Neural cell (in vitro differentiated cells): ENCODE measurements at regions not wholly inside any gene's neighbourhood (a gene's known extent, or its start where the extent isn't known, plus 50 kb on each side); places are given as distances from the start of the nearest gene placed in this dataset.

ENCODE experiments used
- H2AFZ ChIP-seq: fragments of 200-600, 300-800 bp; sonication (generic), shearing (Covaris generic); 2 replicates; pipeline ENCODE4 v1.6.0; 2014; ENCODE audit warnings: low read depth, mild to moderate bottlenecking, antibody characterized with exemption, low read length, moderate library complexity
- H3F3A ChIP-seq: fragments of 200-600 bp; shearing (Covaris generic); 2 replicates; pipeline ENCODE4 v1.6.1; 2016; ENCODE audit warnings: mild to moderate bottlenecking, moderate library complexity, mixed read lengths, antibody characterized with exemption, low read length; ENCODE audit not compliant: insufficient read depth, poor library complexity, severe bottlenecking
- H3K27ac ChIP-seq: fragments of 200-600, 300-800 bp; sonication (generic), shearing (Covaris generic); 2 replicates; pipeline ENCODE4 v1.5.1; 2014; ENCODE audit warnings: mild to moderate bottlenecking, low read length, moderate library complexity
- H3K27me3 ChIP-seq: fragments of 300-800, 200-600 bp; sonication (generic), shearing (Covaris generic); 2 replicates; pipeline ENCODE4 v1.6.0; 2014; ENCODE audit warnings: mild to moderate bottlenecking, low read depth, low read length, moderate library complexity; ENCODE audit not compliant: insufficient read depth
- H3K36me3 ChIP-seq: fragments of 300-800, 200-600 bp; sonication (generic), shearing (Covaris generic); 2 replicates; pipeline ENCODE4 v1.5.1; 2014; ENCODE audit warnings: mild to moderate bottlenecking, antibody characterized with exemption, low read length, moderate library complexity; ENCODE audit not compliant: insufficient read depth
- H3K4me2 ChIP-seq: fragments of 300-800, 200-600 bp; sonication (generic), shearing (Covaris generic); 2 replicates; pipeline ENCODE4 v1.6.0; 2014; ENCODE audit warnings: mild to moderate bottlenecking, low read length
- H3K4me3 ChIP-seq: fragments of 300-800, 200-600 bp; sonication (generic), shearing (Covaris generic); 2 replicates; pipeline ENCODE4 v1.5.1; 2014; ENCODE audit warnings: mild to moderate bottlenecking, low read length, moderate library complexity
- H3K79me2 ChIP-seq: fragments of 200-600 bp; shearing (Covaris generic); replicated peaks from 2 replicates; pipeline ENCODE4 v1.6.0; 2014; ENCODE audit warnings: mild to moderate bottlenecking, low read length, moderate library complexity; ENCODE audit not compliant: insufficient read depth
- H3K9ac ChIP-seq: fragments of 300-800, 200-600 bp; sonication (generic), shearing (Covaris generic); 2 replicates; pipeline ENCODE4 v1.6.1; 2016; ENCODE audit warnings: mild to moderate bottlenecking, low read length, mixed read lengths
- H3K9me2 ChIP-seq: fragments of 200-600 bp; shearing (Covaris generic); 2 replicates; pipeline ENCODE4 v1.6.1; 2016; ENCODE audit warnings: mild to moderate bottlenecking, low read length, mixed read lengths; ENCODE audit not compliant: insufficient read depth
- H3K9me3 ChIP-seq: fragments of 200-600, 300-800 bp; sonication (generic), shearing (Covaris generic); 2 replicates; pipeline ENCODE4 v1.6.1; 2016; ENCODE audit warnings: mild to moderate bottlenecking, mixed run types, low read length, moderate library complexity, mixed read lengths
- H4K20me1 ChIP-seq: fragments of 200-600 bp; shearing (Covaris generic); 2 replicates; pipeline ENCODE4 v1.6.1; 2016; ENCODE audit warnings: mild to moderate bottlenecking, mixed run types; ENCODE audit not compliant: insufficient read depth
- CTCF ChIP-seq: fragments of 450-650 bp; IDR thresholded peaks from 2 replicates; pipeline ENCODE4 v1.5.1; 2014; ENCODE audit warnings: antibody characterized with exemption, mild to moderate bottlenecking, moderate library complexity; ENCODE audit not compliant: poor library complexity, severe bottlenecking
- EP300 ChIP-seq: fragments of 450-650 bp; conservative IDR thresholded peaks from 2 replicates; pipeline ENCODE4 v1.6.1; 2014; ENCODE audit warnings: antibody characterized with exemption, mild to moderate bottlenecking, moderate library complexity; ENCODE audit not compliant: poor library complexity, severe bottlenecking
- EZH2 ChIP-seq: fragments of 200-600, 300-800 bp; shearing (Covaris generic), sonication (generic); IDR thresholded peaks from 2 replicates; pipeline ENCODE4 v1.6.1; 2014; ENCODE audit warnings: antibody characterized with exemption, low read length, borderline replicate concordance, mild to moderate bottlenecking; ENCODE audit not compliant: insufficient read depth, poor library complexity, severe bottlenecking
- MXI1 ChIP-seq: fragments of 450-650 bp; conservative IDR thresholded peaks from 2 replicates; pipeline ENCODE4 v1.6.1; 2014; ENCODE audit warnings: antibody characterized with exemption, mild to moderate bottlenecking; ENCODE audit not compliant: poor library complexity, severe bottlenecking
- POLR2AphosphoS5 ChIP-seq: IDR thresholded peaks from 2 replicates; pipeline ENCODE4 v1.6.1; 2012
- RAD21 ChIP-seq: fragments of 450-650 bp; conservative IDR thresholded peaks from 2 replicates; pipeline ENCODE4 v1.6.1; 2014; ENCODE audit warnings: antibody characterized with exemption, mild to moderate bottlenecking, moderate library complexity
- REST ChIP-seq: IDR thresholded peaks from 2 replicates; pipeline ENCODE4 v1.6.1; 2012; ENCODE audit warnings: borderline replicate concordance
- SMC3 ChIP-seq: fragments of 450-650 bp; conservative IDR thresholded peaks from 2 replicates; pipeline ENCODE4 v1.6.1; 2014; ENCODE audit warnings: antibody characterized with exemption, mild to moderate bottlenecking, moderate library complexity; ENCODE audit not compliant: poor library complexity
- TAF1 ChIP-seq: IDR thresholded peaks from 2 replicates; pipeline ENCODE4 v1.6.1; 2012; ENCODE audit warnings: low read depth

- Histone ChIP-seq H3K27me3 (no peaks in the 10 kb centered on the region), H3K9me2 (no peaks in the 10 kb centered on the region), H2AFZ (no peak overlapping the region), H3K79me2 (no peaks in the 10 kb centered on the region), H3K36me3 (no peaks in the 10 kb centered on the region), H3K27ac (no peak overlapping the region), H3K4me2 (no peak overlapping the region), H3K4me3 (no peak overlapping the region), H3F3A (no peaks in the 10 kb centered on the region), H3K9me3 (no peaks in the 10 kb centered on the region), H4K20me1 (no peaks in the 10 kb centered on the region), H3K9ac (no peak overlapping the region)
- TF ChIP-seq CTCF (no peak), EP300 (no peak), POLR2AphosphoS5 (no peak), RAD21 (no peak), SMC3 (no peak), TAF1 (no peak), EZH2 (no peak), REST (no peak), MXI1 (no peak)
Observed at GRCh38 chr17:33492731-33493265, 199.7 kb upstream of the ASIC2 start.

GRCh38 chr17:33493566-33493965 lies 200.5 kb upstream of the ASIC2 start:
- Histone ChIP-seq H3K9me2 (no peaks in the 10 kb centered on the region), H3K4me2 (no peak overlapping the region), H3K9me3 (no peaks in the 10 kb centered on the region), H3K79me2 (no peaks in the 10 kb centered on the region), H3K27me3 (no peaks in the 10 kb centered on the region), H4K20me1 (no peaks in the 10 kb centered on the region), H3F3A (no peaks in the 10 kb centered on the region), H3K4me3 (no peak overlapping the region), H3K36me3 (no peaks in the 10 kb centered on the region), H3K27ac (no peak overlapping the region), H3K9ac (no peak overlapping the region), H2AFZ (no peak overlapping the region)
- TF ChIP-seq CTCF (no peak), EP300 (no peak), TAF1 (no peak), MXI1 (no peak), EZH2 (no peak), POLR2AphosphoS5 (no peak), RAD21 (no peak), SMC3 (no peak), REST (no peak)
